ENCODE measurements at regions not wholly inside any gene's neighbourhood (a gene's known extent, or its start where the extent isn't known, plus 50 kb on each side); places are given as distances from the start of the nearest gene placed in this dataset.

DNA sequence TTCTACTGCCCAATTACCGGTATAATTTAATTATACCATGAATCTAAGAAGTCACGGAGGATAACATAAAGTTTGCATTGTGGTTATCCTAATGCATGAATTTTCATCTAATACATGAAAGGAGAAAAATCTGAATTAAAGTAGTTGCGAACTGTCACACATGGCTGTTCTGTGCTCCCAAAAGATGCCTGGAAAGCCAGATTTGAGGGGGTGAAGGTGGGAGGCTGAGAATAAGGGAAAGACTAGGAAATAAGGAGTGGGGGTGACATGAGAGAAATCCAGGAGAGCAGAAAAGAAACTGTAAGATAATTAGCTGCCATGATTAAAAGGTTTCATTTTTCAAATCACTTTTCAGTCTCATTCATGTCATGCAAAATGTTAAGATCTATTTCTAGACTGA, 1582.7 kb downstream of the STIM2 start:
- TF ChIP-seq POLR2A (IDR thresholded peaks at IDR 0.05): no peak
- TF ChIP-seq, protein P1, sequence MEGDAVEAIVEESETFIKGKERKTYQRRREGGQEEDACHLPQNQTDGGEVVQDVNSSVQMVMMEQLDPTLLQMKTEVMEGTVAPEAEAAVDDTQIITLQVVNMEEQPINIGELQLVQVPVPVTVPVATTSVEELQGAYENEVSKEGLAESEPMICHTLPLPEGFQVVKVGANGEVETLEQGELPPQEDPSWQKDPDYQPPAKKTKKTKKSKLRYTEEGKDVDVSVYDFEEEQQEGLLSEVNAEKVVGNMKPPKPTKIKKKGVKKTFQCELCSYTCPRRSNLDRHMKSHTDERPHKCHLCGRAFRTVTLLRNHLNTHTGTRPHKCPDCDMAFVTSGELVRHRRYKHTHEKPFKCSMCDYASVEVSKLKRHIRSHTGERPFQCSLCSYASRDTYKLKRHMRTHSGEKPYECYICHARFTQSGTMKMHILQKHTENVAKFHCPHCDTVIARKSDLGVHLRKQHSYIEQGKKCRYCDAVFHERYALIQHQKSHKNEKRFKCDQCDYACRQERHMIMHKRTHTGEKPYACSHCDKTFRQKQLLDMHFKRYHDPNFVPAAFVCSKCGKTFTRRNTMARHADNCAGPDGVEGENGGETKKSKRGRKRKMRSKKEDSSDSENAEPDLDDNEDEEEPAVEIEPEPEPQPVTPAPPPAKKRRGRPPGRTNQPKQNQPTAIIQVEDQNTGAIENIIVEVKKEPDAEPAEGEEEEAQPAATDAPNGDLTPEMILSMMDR (IDR thresholded peaks at IDR 0.05): no peak
- TF ChIP-seq POLR2AphosphoS5 (IDR thresholded peaks at IDR 0.05): no peak
- Histone ChIP-seq H3K27me3 (no peaks in the 10 kb centered on the region), H3K4me1 (no peaks in the 10 kb centered on the region), H3K27ac (no peak overlapping the region), H3K36me3 (no peaks in the 10 kb centered on the region), H3K9me3 (no peaks in the 10 kb centered on the region), H3K4me3 (no peak overlapping the region)
- intact Hi-C loops (cut with DNase I; ENCODE audit: low total_unique reads): no loop called here
- DNase-seq (ENCODE audit: low spot score in 2 of 2): no peak

DNA sequence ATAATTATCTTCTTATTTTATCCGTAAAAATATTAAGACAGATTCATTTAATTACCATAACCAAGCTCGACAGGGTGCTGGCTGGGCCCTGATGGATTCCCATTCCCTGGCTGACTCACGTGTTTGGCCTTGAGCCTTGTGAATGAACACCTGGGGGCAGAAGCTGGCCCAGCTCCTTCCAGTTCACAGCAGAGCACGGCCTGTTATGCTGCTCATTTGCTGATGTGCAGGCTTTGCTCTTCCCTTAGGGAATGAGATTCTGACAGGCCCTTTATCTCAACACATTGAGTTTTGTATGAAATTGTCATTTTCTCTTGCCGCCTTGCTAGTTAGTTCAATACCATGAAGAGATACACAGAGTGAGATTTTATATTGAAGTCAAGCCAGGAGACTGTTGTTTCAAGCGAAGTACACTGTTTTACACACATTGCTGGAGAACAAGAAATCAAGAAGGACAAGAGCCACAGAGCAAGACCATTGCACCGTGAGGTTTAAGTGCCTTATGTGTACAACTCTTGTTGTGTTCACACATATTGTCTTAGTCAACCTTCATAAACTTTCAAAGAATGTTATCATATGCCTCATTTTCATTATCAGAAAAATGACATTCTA, 1583.3 kb downstream of the STIM2 start:
- Histone ChIP-seq H3K4me3 (no peak overlapping the region), H3K9me3 (no peaks in the 10 kb centered on the region), H3K36me3 (no peaks in the 10 kb centered on the region), H3K4me1 (no peaks in the 10 kb centered on the region), H3K27ac (no peak overlapping the region), H3K27me3 (no peaks in the 10 kb centered on the region)
- DNase-seq (ENCODE audit: low spot score in 2 of 2): no peak
- TF ChIP-seq POLR2A (IDR thresholded peaks at IDR 0.05) (no peak), POLR2AphosphoS5 (IDR thresholded peaks at IDR 0.05) (no peak)
- TF ChIP-seq, protein P1 (IDR thresholded peaks at IDR 0.05): no peak
- intact Hi-C loops (cut with DNase I; ENCODE audit: low total_unique reads): no loop called here

DNA sequence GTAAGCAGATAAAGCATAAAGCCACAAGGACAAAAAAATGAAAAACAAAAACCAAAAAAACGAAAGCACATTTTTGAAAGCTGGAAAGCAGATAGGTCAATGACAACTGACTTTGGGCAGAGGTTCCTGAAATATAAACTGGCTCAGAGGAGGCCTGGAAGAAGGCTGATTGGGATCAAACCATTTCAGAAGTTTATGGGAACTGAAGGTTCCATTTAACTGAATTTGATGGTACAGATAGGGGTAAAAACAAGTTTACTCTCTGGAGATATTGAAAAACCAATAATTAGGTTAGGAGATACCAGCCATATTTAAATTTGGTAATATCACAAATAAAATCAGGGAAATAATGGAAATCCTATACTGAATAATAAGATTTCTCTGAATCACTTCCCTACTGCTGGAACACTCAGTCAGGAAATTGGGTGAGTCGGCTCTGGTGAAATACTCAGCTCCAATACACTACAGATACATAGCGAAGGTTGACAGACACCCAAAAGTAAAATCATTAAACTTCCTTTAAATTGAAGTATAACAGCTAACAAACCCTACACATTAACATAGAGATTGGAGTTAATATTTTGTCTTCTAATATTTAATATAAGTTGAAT, 1584.3 kb downstream of the STIM2 start:
- no peak for DNase-seq (ENCODE audit: low spot score in 2 of 2)

DNA sequence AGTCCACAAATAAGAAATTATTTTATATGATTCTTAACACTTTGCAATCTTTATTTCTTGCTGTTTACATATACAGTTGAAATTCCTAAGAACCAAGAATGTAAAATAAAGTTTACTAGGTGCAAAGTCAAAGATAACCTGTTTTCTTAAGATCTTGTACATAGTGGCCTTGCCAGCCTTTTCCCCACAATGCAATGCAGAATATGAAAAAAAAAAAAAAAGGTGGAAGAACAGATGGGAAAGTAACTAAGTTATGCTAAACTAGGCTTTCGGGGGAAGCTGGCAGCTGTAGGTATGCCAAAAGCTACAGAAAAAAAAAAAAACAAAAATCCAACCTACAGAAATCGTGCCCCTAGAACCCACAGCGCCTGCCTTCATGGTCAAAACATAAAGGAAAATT, 1588.4 kb downstream of the STIM2 start:
- intact Hi-C loops (cut with DNase I; ENCODE audit: low total_unique reads): no loop called here
- DNase-seq (ENCODE audit: low spot score in 2 of 2): no peak
- H3K27ac ChIP-seq: no peak overlapping the region
- no peaks in the 10 kb centered on the region for H3K36me3 ChIP-seq
- H3K4me3 ChIP-seq: no peak overlapping the region
- peaks cover 0 to 7% of the 10 kb centered on the region in 2 donors for H3K9me3 ChIP-seq
- no peak for TF ChIP-seq POLR2A (IDR thresholded peaks at IDR 0.05)
- TF ChIP-seq, protein P1 (IDR thresholded peaks at IDR 0.05): no peak
- no peaks in the 10 kb centered on the region for H3K27me3 ChIP-seq
- no peaks in the 10 kb centered on the region for H3K4me1 ChIP-seq

More for the DNA sequence above, 1584.3 kb downstream of the STIM2 start:
- intact Hi-C loops (cut with DNase I; ENCODE audit: low total_unique reads): no loop called here
- H3K4me3 ChIP-seq: no peak overlapping the region
- no peaks in the 10 kb centered on the region for H3K4me1 ChIP-seq
- H3K9me3 ChIP-seq: no peaks in the 10 kb centered on the region
- H3K36me3 ChIP-seq: no peaks in the 10 kb centered on the region
- no peak for TF ChIP-seq POLR2A (IDR thresholded peaks at IDR 0.05)
- no peak for TF ChIP-seq POLR2AphosphoS5 (IDR thresholded peaks at IDR 0.05)
- TF ChIP-seq, protein P1 (IDR thresholded peaks at IDR 0.05): no peak
- H3K27ac ChIP-seq: no peak overlapping the region
- no peaks in the 10 kb centered on the region for H3K27me3 ChIP-seq

DNA sequence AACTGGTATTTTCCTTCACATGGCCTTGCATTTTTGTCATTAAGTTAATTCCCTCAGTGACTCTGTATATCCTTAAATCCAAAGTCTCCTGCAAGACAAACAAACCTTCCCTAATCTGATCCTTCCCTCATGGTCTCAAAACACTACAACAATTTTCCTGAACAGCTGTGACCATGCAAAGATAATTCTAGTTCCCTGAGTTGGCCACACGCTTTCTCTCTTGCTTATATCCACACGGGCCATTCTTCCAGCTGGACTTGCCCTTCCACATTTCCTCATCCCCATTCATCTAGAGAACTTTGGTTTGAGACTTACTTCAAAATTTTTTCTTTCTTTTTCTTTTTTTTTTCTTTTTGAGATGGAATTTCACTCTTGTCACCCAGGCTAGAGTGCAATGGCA, 1590.7 kb downstream of the STIM2 start:
- Histone ChIP-seq H3K4me1 (no peaks in the 10 kb centered on the region), H3K9me3 (peaks cover 0 to 9% of the 10 kb centered on the region in 2 donors), H3K27me3 (no peaks in the 10 kb centered on the region), H3K36me3 (no peaks in the 10 kb centered on the region), H3K27ac (no peak overlapping the region), H3K4me3 (no peak overlapping the region)
- TF ChIP-seq, protein P1 (IDR thresholded peaks at IDR 0.05): no peak
- TF ChIP-seq POLR2AphosphoS5 (IDR thresholded peaks at IDR 0.05) (no peak), POLR2A (IDR thresholded peaks at IDR 0.05) (no peak)
- DNase-seq (ENCODE audit: low spot score in 2 of 2): no peak
- intact Hi-C loops (cut with DNase I; ENCODE audit: low total_unique reads): loop anchor here (1.0 kb wide), 1 partner anchor 33 kb away; no protein-coding TSS in a partner anchor
